ENCODE measurements at regions not wholly inside any gene's neighbourhood (a gene's known extent, or its start where the extent isn't known, plus 50 kb on each side); places are given as distances from the start of the nearest gene placed in this dataset.

- TF ChIP-seq, protein P1, sequence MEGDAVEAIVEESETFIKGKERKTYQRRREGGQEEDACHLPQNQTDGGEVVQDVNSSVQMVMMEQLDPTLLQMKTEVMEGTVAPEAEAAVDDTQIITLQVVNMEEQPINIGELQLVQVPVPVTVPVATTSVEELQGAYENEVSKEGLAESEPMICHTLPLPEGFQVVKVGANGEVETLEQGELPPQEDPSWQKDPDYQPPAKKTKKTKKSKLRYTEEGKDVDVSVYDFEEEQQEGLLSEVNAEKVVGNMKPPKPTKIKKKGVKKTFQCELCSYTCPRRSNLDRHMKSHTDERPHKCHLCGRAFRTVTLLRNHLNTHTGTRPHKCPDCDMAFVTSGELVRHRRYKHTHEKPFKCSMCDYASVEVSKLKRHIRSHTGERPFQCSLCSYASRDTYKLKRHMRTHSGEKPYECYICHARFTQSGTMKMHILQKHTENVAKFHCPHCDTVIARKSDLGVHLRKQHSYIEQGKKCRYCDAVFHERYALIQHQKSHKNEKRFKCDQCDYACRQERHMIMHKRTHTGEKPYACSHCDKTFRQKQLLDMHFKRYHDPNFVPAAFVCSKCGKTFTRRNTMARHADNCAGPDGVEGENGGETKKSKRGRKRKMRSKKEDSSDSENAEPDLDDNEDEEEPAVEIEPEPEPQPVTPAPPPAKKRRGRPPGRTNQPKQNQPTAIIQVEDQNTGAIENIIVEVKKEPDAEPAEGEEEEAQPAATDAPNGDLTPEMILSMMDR (conservative IDR thresholded peaks at IDR 0.05; ENCODE audit: low read depth, low read length): no peak
- TF ChIP-seq EZH2phosphoT487 (IDR thresholded peaks at IDR 0.05; ENCODE audit: borderline replicate concordance, low read length): no peak
These were observed 766.0 kb upstream of the MAP3K7 start for GRCh38 chr6:91352878-91353277.

All from PC-3 (cell line).